Colonic mucosa (tissue), 4 donors: ENCODE measurements at regions not wholly inside any gene's neighbourhood (a gene's known extent, or its start where the extent isn't known, plus 50 kb on each side); places are given as distances from the start of the nearest gene placed in this dataset.

ENCODE experiments used
- DNase-seq: peaks from one replicate; pipeline ENCODE4 v3.0.0-alpha.2; 2020
- H3K27ac ChIP-seq: fragments of 200-600 bp; one replicate; pipeline ENCODE4 v1.8.0; 2021
- H3K27me3 ChIP-seq: fragments of 200-600 bp; one replicate; pipeline ENCODE4 v1.8.0; 2021
- H3K36me3 ChIP-seq: fragments of 200-600 bp; one replicate; pipeline ENCODE4 v1.8.0; 2021
- H3K4me1 ChIP-seq: fragments of 200-600 bp; one replicate; pipeline ENCODE4 v1.8.0; 2021; ENCODE audit warnings: mild to moderate bottlenecking
- H3K4me3 ChIP-seq: fragments of 200-600 bp; one replicate; pipeline ENCODE4 v1.8.0; 2021
- H3K9ac ChIP-seq, 2 donors: one replicate each; pipeline ENCODE4 v1.7.0; 2013; ENCODE audit warnings: control low read depth in 2 of 2, low read depth in 2 of 2, low read length in 2 of 2
- H3K9me3 ChIP-seq: fragments of 200-600 bp; one replicate; pipeline ENCODE4 v1.8.0; 2021
- CTCF ChIP-seq: fragments of 200-600 bp; IDR thresholded peaks from one replicate; pipeline ENCODE4 v1.8.0; 2022; ENCODE audit warnings: antibody characterized with exemption, mild to moderate bottlenecking
- intact Hi-C: fragments of 100-400 bp; cut with DNase I; formaldehyde crosslinking; loops from one replicate; pipeline ENCODE4 v1.14.1; 2022
- donor health status: healthy.
- donor health status: DM: no; HTN: no; CAD: no.
- donor health status: DM: no; HTN: no; CAD: no.

- Histone ChIP-seq H3K36me3 (no peaks in the 10 kb centered on the region), H3K4me1 (no peaks in the 10 kb centered on the region), H3K27ac (no peak overlapping the region), H3K9ac (no peak overlapping the region), H3K27me3 (no peaks in the 10 kb centered on the region), H3K9me3 (no peaks in the 10 kb centered on the region), H3K4me3 (no peak overlapping the region)
- intact Hi-C loops = no loop called here
- DNase-seq = no peak
- no peak for TF ChIP-seq CTCF
These were observed 1827.0 kb downstream of the C4orf33 start for GRCh38 chr4:130922955-130923354.

DNA sequence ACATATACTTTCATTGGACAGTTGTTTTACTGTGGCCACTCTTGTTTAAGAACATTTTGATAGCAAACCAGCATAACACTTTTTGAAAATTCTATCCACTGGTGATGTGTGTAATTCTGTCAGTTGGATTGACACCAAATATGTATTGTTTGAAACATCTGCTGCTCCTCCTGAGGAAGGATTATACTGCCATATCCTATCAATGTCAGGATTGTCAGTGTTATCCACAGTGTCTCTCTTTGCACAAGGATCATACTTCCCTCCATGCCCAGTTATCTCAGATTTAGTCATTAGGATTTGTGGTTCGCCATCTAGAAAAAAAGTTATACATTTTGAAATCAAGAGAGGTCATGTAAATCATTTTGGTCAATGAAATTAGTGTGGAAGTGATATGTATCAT is 1859.6 kb downstream of the C4orf33 start:
- Histone ChIP-seq H3K27me3 (no peaks in the 10 kb centered on the region), H3K4me1 (no peaks in the 10 kb centered on the region), H3K4me3 (no peak overlapping the region), H3K36me3 (no peaks in the 10 kb centered on the region), H3K9ac (no peak overlapping the region), H3K27ac (no peak overlapping the region), H3K9me3 (no peaks in the 10 kb centered on the region)
- no peak for DNase-seq
- intact Hi-C loops = no loop called here
- no peak for TF ChIP-seq CTCF

DNA sequence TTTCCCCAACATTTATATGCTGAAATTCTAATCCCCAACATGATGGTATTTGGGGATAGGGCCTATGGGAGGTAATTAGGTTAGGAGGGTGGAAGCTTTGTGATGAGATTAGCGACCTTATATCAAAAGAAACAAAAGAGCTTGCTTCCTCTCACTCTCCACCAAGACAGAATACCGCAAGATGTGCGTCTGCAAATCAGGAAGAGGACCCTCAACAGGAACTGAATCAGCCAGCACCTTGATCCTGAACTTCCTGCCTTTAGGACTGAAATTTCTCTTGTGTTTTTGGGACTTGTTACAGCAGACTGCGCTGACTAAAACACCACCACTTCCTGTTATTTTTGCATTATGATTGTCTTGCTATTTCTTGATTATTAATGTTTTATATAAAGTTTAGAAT is 1889.4 kb downstream of the C4orf33 start:
- intact Hi-C loops = no loop called here
- no peak for TF ChIP-seq CTCF
- Histone ChIP-seq H3K27ac (no peak overlapping the region), H3K27me3 (no peaks in the 10 kb centered on the region), H3K9ac (no peak overlapping the region), H3K9me3 (no peaks in the 10 kb centered on the region), H3K4me1 (no peaks in the 10 kb centered on the region), H3K36me3 (no peaks in the 10 kb centered on the region), H3K4me3 (no peak overlapping the region)
- no peak for DNase-seq

DNA sequence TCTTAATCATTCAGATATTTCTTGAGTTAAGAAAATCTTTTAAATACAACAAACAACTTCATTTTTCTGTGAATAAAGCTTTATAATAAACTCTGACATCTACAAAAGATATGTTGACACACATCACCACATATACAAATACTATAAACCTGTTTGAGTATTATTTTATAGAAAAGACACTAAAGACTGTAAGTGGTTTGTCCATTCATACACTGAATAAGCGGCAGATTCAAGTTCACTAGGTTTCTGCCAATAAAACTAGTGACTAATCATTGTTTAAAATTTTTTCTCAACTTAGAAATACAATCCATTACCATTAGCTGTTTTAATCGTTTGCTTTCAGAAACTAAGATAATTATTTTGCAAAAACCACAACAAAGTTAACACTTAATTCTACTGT is 1900.0 kb downstream of the C4orf33 start:
- DNase-seq = no peak
- no peaks in the 10 kb centered on the region for H3K36me3 ChIP-seq
- intact Hi-C loops = no loop called here
- H3K9me3 ChIP-seq = no peaks in the 10 kb centered on the region
- H3K9ac ChIP-seq = no peak overlapping the region
- no peak for TF ChIP-seq CTCF
- H3K27ac ChIP-seq = no peak overlapping the region
- no peaks in the 10 kb centered on the region for H3K4me1 ChIP-seq
- no peak overlapping the region for H3K4me3 ChIP-seq
- no peaks in the 10 kb centered on the region for H3K27me3 ChIP-seq

GRCh38 chr4:131001371-131001770 is 1905.4 kb downstream of the C4orf33 start:
- Histone ChIP-seq H3K36me3 (no peaks in the 10 kb centered on the region), H3K27me3 (no peaks in the 10 kb centered on the region), H3K27ac (no peak overlapping the region), H3K4me3 (no peak overlapping the region), H3K9me3 (no peaks in the 10 kb centered on the region), H3K9ac (no peak overlapping the region), H3K4me1 (no peaks in the 10 kb centered on the region)
- intact Hi-C loops = no loop called here
- no peak for TF ChIP-seq CTCF
- no peak for DNase-seq

DNA sequence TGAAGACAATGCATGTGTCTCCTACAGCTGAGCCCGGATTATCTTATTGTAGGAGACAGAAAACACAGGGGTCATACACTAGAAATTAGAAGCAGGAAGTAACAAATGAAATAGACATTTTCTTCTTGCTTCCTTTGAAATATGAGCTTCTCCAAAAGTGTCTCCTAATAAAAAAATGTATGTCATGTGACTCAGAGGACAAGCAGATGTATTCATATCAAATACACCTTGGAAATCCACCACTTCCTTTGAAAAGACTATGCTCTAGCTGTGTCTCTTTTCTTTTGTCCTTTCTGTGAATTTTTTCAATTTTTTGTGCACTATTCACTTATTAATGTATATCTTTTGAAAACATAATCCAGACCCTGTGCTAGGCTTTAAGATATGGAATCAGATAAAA is 1906.2 kb downstream of the C4orf33 start:
- intact Hi-C loops = no loop called here
- DNase-seq = no peak
- Histone ChIP-seq H3K4me3 (no peak overlapping the region), H3K9ac (no peak overlapping the region), H3K4me1 (no peaks in the 10 kb centered on the region), H3K27me3 (no peaks in the 10 kb centered on the region), H3K9me3 (no peaks in the 10 kb centered on the region), H3K27ac (no peak overlapping the region), H3K36me3 (no peaks in the 10 kb centered on the region)
- no peak for TF ChIP-seq CTCF
